GM21529 (cell line): ENCODE measurements at regions not wholly inside any gene's neighbourhood (a gene's known extent, or its start where the extent isn't known, plus 50 kb on each side); places are given as distances from the start of the nearest gene placed in this dataset.
"Not testable (repeated sequence)": the region's sequence is repeated elsewhere in the genome, so short reads cannot be mapped to it uniquely, and the experiment has no call there.

Experiments
- ATAC-seq: cut with Tn5 transposase; IDR thresholded peaks from one replicate; pipeline ENCODE4 v1.9.1; 2021; ENCODE audit not compliant: unreplicated experiment

DNA sequence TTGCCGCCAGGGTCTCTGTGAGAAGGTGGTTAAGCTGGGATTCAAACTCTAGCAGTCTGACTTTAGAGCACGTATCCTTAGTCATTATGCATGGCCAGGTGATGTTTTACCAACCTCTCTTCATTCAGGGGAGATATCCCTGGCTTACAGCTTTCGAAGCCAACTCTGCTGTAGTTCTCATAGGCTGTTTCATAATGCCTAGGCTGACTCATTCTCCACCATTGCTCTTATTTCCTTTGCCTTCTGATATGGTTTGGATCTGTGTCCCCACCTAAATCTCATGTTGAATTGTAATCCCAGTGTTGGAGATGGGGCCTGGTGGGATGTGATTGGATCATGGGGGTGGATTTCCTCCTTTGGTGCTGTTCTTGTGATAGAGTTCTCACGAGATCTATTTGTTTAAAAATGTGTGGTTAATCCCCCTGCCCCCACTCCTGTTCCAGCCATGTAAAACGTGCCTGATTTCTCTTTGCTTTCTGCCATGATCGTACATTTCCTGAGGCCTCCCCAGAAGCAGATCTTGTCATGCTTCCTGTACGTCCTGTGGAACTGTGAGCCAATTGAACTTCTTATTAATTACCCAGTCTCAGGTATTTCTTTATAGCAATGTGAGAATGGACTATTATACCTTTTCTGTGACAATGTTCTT lies 94.6 kb upstream of the MAN1A1 start:
- ATAC-seq: no peak

GRCh38 chr6:119442776-119443184 lies 93.2 kb upstream of the MAN1A1 start:
- peak; percentile 53 for ATAC-seq

DNA sequence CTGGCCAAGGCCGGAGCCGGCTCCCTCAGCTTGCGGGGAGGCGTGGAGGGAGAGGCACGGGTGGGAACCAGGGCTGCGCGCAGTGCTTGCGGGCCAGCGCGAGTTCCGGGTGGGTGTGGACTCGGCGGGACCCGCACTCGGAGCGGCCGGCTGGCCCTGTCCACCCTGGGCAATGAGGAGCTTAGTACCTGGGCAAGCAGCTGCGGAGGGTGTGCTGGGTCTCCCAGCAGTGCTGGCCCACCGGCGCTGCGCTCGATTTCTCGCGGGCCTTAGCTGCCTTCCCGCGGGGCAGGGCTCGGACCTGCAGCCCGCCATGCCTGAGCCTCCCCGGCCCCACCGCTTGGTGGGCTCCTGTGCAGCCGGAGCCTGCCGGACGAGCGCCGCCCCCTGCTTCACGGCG lies 91.4 kb upstream of the MAN1A1 start:
- no peak for ATAC-seq

DNA sequence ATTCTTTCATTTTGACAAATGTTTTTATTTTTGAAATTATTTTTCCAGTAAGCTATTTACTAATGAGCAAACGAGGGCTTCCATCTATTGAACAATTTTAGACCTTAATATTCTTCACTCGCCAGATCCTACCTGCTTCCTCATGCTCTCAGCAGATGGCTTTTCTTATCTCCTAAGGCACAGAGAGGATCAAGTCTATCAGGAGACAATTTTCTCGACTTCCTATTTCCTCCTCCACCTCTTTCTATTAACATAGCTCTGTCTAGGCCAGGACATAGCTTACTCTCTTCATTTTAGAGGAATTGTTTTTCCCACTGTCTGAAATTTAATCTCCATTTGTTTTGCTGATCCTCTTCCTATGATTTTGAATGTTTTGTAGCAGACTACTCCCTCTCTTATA lies 87.0 kb upstream of the MAN1A1 start:
- no peak for ATAC-seq

DNA sequence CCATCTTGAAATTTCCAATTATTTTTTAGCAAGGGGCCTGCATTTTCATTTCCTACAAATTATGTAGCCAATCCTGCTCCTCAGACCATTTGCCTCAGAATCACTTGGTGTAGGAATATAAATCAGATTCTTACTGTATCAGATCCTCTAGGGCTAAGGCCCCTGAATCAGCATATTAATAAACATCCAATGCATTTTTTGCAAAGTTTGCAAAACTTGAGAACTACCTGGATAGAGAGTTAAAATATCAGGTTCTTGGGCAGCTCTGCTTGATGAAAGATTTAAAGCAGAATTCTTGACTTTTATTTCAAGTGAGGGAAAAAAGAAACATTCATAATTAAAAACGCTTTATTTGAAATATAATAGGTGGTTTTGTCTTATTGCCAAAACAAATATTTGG lies 82.2 kb upstream of the MAN1A1 start:
- no peak for ATAC-seq

DNA sequence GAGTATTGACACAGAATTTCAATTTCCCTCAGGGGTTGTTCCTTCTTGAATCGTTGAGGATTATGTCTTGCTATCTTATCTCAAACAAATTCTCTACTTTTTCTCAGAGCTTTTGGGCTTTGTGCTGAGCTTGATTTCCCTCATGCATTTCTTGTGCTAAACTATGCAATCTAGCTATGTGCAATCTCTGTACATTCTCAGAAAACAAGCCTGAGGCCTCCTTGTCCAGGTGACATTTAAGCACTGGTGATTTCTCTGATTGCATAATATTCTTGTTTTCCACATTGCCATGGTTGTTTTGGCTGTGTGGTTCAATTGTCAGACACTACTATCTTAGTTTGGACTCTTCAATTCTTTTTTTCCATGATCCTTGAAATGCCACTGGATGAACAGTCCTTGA lies 81.2 kb upstream of the MAN1A1 start:
- ATAC-seq: no peak

GRCh38 chr6:119428633-119429032 lies 79.1 kb upstream of the MAN1A1 start:
- ATAC-seq: no peak

- ATAC-seq: no peak
Observed at GRCh38 chr6:119426619-119427018, 77.1 kb upstream of the MAN1A1 start.

- no peak for ATAC-seq
Observed at GRCh38 chr6:119423996-119424395, 74.4 kb upstream of the MAN1A1 start.

GRCh38 chr6:119418084-119418483 lies 68.5 kb upstream of the MAN1A1 start:
- ATAC-seq: not testable (repeated sequence)

- ATAC-seq: no peak
Observed at GRCh38 chr6:119407156-119407555, 57.6 kb upstream of the MAN1A1 start.

GRCh38 chr6:119405114-119405513 lies 55.6 kb upstream of the MAN1A1 start:
- ATAC-seq: not testable (repeated sequence)
